ENCODE measurements at regions not wholly inside any gene's neighbourhood (a gene's known extent, or its start where the extent isn't known, plus 50 kb on each side); places are given as distances from the start of the nearest gene placed in this dataset.

DNA sequence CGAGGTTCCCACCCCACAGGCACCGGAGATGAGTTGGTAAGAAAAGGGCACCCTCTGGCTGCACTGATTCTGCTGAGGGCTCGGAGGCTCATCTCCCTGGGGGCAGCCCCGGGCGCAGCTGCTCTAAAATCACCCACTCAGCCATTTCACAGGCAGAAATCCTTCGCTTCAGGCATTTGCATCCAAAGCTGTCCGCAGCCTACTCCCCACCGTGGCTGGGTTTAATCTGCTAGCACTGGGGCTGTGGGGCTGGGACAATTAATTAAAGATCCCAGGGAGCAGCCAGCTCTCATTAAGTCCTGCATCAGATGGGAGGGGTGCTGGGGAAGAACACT, 104.3 kb upstream of the PRR20G start:
- no peak for TF ChIP-seq POLR2A (IDR thresholded peaks at IDR 0.05)
- TF ChIP-seq, protein P1, sequence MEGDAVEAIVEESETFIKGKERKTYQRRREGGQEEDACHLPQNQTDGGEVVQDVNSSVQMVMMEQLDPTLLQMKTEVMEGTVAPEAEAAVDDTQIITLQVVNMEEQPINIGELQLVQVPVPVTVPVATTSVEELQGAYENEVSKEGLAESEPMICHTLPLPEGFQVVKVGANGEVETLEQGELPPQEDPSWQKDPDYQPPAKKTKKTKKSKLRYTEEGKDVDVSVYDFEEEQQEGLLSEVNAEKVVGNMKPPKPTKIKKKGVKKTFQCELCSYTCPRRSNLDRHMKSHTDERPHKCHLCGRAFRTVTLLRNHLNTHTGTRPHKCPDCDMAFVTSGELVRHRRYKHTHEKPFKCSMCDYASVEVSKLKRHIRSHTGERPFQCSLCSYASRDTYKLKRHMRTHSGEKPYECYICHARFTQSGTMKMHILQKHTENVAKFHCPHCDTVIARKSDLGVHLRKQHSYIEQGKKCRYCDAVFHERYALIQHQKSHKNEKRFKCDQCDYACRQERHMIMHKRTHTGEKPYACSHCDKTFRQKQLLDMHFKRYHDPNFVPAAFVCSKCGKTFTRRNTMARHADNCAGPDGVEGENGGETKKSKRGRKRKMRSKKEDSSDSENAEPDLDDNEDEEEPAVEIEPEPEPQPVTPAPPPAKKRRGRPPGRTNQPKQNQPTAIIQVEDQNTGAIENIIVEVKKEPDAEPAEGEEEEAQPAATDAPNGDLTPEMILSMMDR (IDR thresholded peaks at IDR 0.05): no peak
- H3K36me3 ChIP-seq (replicated peaks in 1 of 2): no peaks in the 10 kb centered on the region
- intact Hi-C loops (cut with DNase I): no loop called here
- no peak overlapping the region for H3K27ac ChIP-seq
- H3K4me3 ChIP-seq: no peak overlapping the region
- WGBS, 4 donors: 74 to 83% (median 77%) methylated on average over 4 to 8 of the region's 8 CpGs
- H3K9me3 ChIP-seq (replicated peaks in 1 of 3): no peaks in the 10 kb centered on the region
- H3K27me3 ChIP-seq: peaks cover 11% of the 10 kb centered on the region
- no peaks in the 10 kb centered on the region for H3K4me1 ChIP-seq (replicated peaks in 1 of 2)
- DNase-seq: no peak

- intact Hi-C loops (cut with DNase I): no loop called here
- peaks cover 11% of the 10 kb centered on the region for H3K27me3 ChIP-seq
- no peak overlapping the region for H3K27ac ChIP-seq
- TF ChIP-seq, protein P1 (IDR thresholded peaks at IDR 0.05): no peak
- TF ChIP-seq POLR2A (IDR thresholded peaks at IDR 0.05): no peak
- DNase-seq: no peak
- no peaks in the 10 kb centered on the region for H3K4me1 ChIP-seq (replicated peaks in 1 of 2)
- H3K4me3 ChIP-seq: no peak overlapping the region
- H3K9me3 ChIP-seq (replicated peaks in 1 of 3): no peaks in the 10 kb centered on the region
- 67 to 93% (median 75%) methylated on average over 4 to 14 of the region's 14 CpGs for WGBS, 4 donors
- no peaks in the 10 kb centered on the region for H3K36me3 ChIP-seq (replicated peaks in 1 of 2)
Observed at GRCh38 chr3:127391436-127392155, 103.8 kb upstream of the PRR20G start.

GRCh38 chr3:127390365-127391025, 102.6 kb upstream of the PRR20G start:
- DNase-seq: no peak
- WGBS, 4 donors: 73 to 88% (median 80%) methylated on average over 10 to 15 of the region's 15 CpGs
- intact Hi-C loops (cut with DNase I): no loop called here

DNA sequence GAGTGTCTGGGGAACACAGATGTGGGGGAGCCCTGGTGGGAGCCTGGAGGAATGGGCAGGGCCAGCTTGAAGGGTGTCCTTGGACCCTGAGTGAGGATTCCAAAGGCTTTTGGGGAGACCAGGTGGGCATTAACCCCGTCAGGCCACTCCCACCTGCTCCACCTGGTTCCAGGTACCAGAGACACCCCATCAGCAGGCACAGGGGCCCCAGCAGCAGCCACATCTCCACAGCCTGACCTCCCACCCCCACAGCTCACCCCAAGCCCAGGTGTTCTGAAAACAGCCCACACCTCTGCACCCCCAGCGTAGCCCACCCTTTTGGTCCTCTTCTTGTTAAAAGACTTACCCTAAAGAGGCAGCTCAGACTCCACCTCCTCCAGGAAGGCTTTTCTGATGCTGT, 102.1 kb upstream of the PRR20G start:
- Histone ChIP-seq H3K4me1 (replicated peaks in 1 of 2) (no peaks in the 10 kb centered on the region), H3K4me3 (no peak overlapping the region), H3K9me3 (replicated peaks in 1 of 3) (no peaks in the 10 kb centered on the region), H3K27ac (no peak overlapping the region), H3K27me3 (peaks cover 11% of the 10 kb centered on the region), H3K36me3 (replicated peaks in 1 of 2) (no peaks in the 10 kb centered on the region)
- intact Hi-C loops (cut with DNase I): no loop called here
- DNase-seq: no peak
- no peak for TF ChIP-seq POLR2A (IDR thresholded peaks at IDR 0.05)
- TF ChIP-seq, protein P1 (IDR thresholded peaks at IDR 0.05): no peak
- 71 to 86% (median 83%) methylated on average over 1 to 2 of the region's 2 CpGs for whole genome bisulfite sequencing, 4 donors

More at GRCh38 chr3:127390365-127391025, 102.6 kb upstream of the PRR20G start:
- Histone ChIP-seq H3K27me3 (peaks cover 11% of the 10 kb centered on the region), H3K4me1 (replicated peaks in 1 of 2) (no peaks in the 10 kb centered on the region), H3K4me3 (no peak overlapping the region), H3K27ac (no peak overlapping the region), H3K36me3 (replicated peaks in 1 of 2) (no peaks in the 10 kb centered on the region), H3K9me3 (replicated peaks in 1 of 3) (no peaks in the 10 kb centered on the region)
- TF ChIP-seq POLR2A (IDR thresholded peaks at IDR 0.05): no peak
- TF ChIP-seq, protein P1 (IDR thresholded peaks at IDR 0.05): no peak
